HCT116 (cell line): ENCODE measurements at regions not wholly inside any gene's neighbourhood (a gene's known extent, or its start where the extent isn't known, plus 50 kb on each side); places are given as distances from the start of the nearest gene placed in this dataset.

Experiments used
- ATAC-seq: fragments of 200-7000 bp; cut with Tn5 transposase; 2 replicates; pipeline ENCODE4 v1.9.1; 2020; ENCODE audit warnings: mild to moderate bottlenecking, moderate library complexity
- BruUV-seq: library from RNA; stranded (reverse); fragments of 400-500 nt; replicated peaks from 2 replicates; lab custom pipeline; 2021; lab: Mats Ljungman, UMichigan
- CTCF ChIA-PET: fragments of 300-600 bp; sonication (Branson Sonifier 250); formaldehyde crosslinking; loops from one replicate; lab custom pipeline; 2021; ENCODE audit warnings: antibody characterized with exemption; lab: Charles Lee
- POLR2A ChIA-PET: fragments of 300-600, 350-600 bp; sonication (Branson Sonifier 250); formaldehyde crosslinking; loops from one replicate; lab custom pipeline; 2021; ENCODE audit warnings: antibody characterized with exemption; lab: Charles Lee
- RAD21 ChIA-PET, 2 experiments: fragments of 300-600 bp; sonication (Branson Sonifier 250); formaldehyde crosslinking; loops; one replicate each; lab custom pipeline; 2023; ENCODE audit warnings: low total read pairs in 2 of 2; ENCODE audit not compliant: uncharacterized antibody in 2 of 2, unreplicated experiment in 2 of 2, low non-redundant PET in 1 of 2; lab: Charles Lee
- DNase-seq: peaks from one replicate; pipeline ENCODE4 v3.0.0-alpha.2; 2010; ENCODE audit warnings: low read depth, low spot score
- H2AFZ ChIP-seq: fragments of 200-600 bp; shearing (Covaris generic), sonication (generic); 2 replicates; pipeline ENCODE4 v1.6.1; 2017; ENCODE audit warnings: low read depth, mixed run types, mixed read lengths, antibody characterized with exemption, low read length; ENCODE audit not compliant: poor library complexity, severe bottlenecking
- H3K27ac ChIP-seq: 2 replicates; pipeline ENCODE4 v1.5.1; 2012; ENCODE audit warnings: low read depth, low read length
- H3K27me3 ChIP-seq: fragments of 200-600 bp; sonication (generic); 2 replicates; pipeline ENCODE4 v1.6.1; 2016; ENCODE audit warnings: mixed run types, low read length, mixed read lengths; ENCODE audit not compliant: insufficient read depth
- H3K36me3 ChIP-seq, 2 experiments: fragments of 200-500 bp in 1 of 2; fragments of 200-600 bp in 1 of 2; sonication (Bioruptor generic) in 1 of 2; sonication (generic) in 1 of 2; 2 replicates each; pipeline versions ENCODE4 v1.5.1 to v1.6.1; 2014 to 2016; ENCODE audit warnings: low read length in 2 of 2, inconsistent platforms in 1 of 2, mixed read lengths in 1 of 2, mixed run types in 1 of 2; ENCODE audit not compliant: insufficient read depth in 2 of 2, control insufficient read depth in 1 of 2
- H3K4me1 ChIP-seq, 2 experiments: fragments of 200-600 bp in 1 of 2; sonication (generic) in 1 of 2; 2 replicates each; pipeline versions ENCODE4 v1.5.1 to v1.6.1; 2012 to 2017; ENCODE audit warnings: low read length in 2 of 2, inconsistent platforms in 1 of 2, mild to moderate bottlenecking in 1 of 2, mixed read lengths in 1 of 2, mixed run types in 1 of 2, moderate library complexity in 1 of 2; ENCODE audit not compliant: insufficient read depth in 2 of 2, control insufficient read depth in 1 of 2
- H3K4me2 ChIP-seq: fragments of 200-600 bp; sonication (generic); 2 replicates; pipeline ENCODE4 v1.6.1; 2017; ENCODE audit warnings: mixed run types, low read length, mixed read lengths
- H3K4me3 ChIP-seq, 2 experiments: fragments of 200-600 bp in 1 of 2; sonication (generic) in 1 of 2; replicated peaks in 1 of 2; 2 replicates each; pipeline ENCODE4 v1.5.1; 2011 to 2016; ENCODE audit warnings: low read length in 2 of 2, control low read depth in 1 of 2, low read depth in 1 of 2, mild to moderate bottlenecking in 1 of 2, mixed read lengths in 1 of 2, mixed run types in 1 of 2
- H3K79me2 ChIP-seq: fragments of 200-600 bp; sonication (generic); 2 replicates; pipeline ENCODE4 v1.6.1; 2017; ENCODE audit warnings: mild to moderate bottlenecking, mixed run types, low read length, moderate library complexity, mixed read lengths; ENCODE audit not compliant: insufficient read depth
- H3K9ac ChIP-seq: fragments of 200-600 bp; sonication (generic); 2 replicates; pipeline ENCODE4 v1.6.1; 2016; ENCODE audit warnings: low read length, mixed read lengths
- H3K9me2 ChIP-seq: fragments of 200-600 bp; sonication (generic), shearing (Covaris generic); 2 replicates; pipeline ENCODE4 v1.6.1; 2017; ENCODE audit warnings: mixed run types, mild to moderate bottlenecking, moderate library complexity; ENCODE audit not compliant: insufficient read depth
- H3K9me3 ChIP-seq, 2 experiments: fragments of 200-500 bp in 1 of 2; fragments of 200-600 bp in 1 of 2; sonication (Bioruptor generic) in 1 of 2; sonication (generic) in 1 of 2; 2 replicates each; pipeline ENCODE4 v1.6.1; 2014 to 2017; ENCODE audit warnings: low read length in 2 of 2, mixed read lengths in 2 of 2, inconsistent platforms in 1 of 2, low read depth in 1 of 2, mild to moderate bottlenecking in 1 of 2, mixed run types in 1 of 2, moderate library complexity in 1 of 2; ENCODE audit not compliant: control insufficient read depth in 1 of 2, insufficient read depth in 1 of 2
- H4K20me1 ChIP-seq: fragments of 200-600 bp; sonication (generic), shearing (Covaris generic); 2 replicates; pipeline ENCODE4 v1.6.1; 2017; ENCODE audit warnings: mixed run types, mild to moderate bottlenecking, moderate library complexity; ENCODE audit not compliant: insufficient read depth
- CBX3 ChIP-seq: IDR thresholded peaks from 2 replicates; pipeline ENCODE4 v1.6.1; 2012; ENCODE audit warnings: low read depth
- CEBPB ChIP-seq: IDR thresholded peaks from 2 replicates; pipeline ENCODE4 v1.6.1; 2012; ENCODE audit warnings: low read depth
- ELF1 ChIP-seq: IDR thresholded peaks from 2 replicates; pipeline ENCODE4 v1.6.1; 2012; ENCODE audit warnings: low read depth, borderline replicate concordance
- EZH2 ChIP-seq: fragments of 200-600 bp; sonication (generic); IDR thresholded peaks from 2 replicates; pipeline ENCODE4 v1.6.1; 2017; ENCODE audit warnings: antibody characterized with exemption, mixed run types
- EZH2phosphoT487 ChIP-seq: fragments of 200-600 bp; IDR thresholded peaks from 2 replicates; pipeline ENCODE4 v1.6.1; 2018; ENCODE audit warnings: antibody characterized with exemption, borderline replicate concordance
- FOSL1 ChIP-seq: IDR thresholded peaks from 2 replicates; pipeline ENCODE4 v1.6.1; 2012; ENCODE audit warnings: low read depth
- POLR2A ChIP-seq: IDR thresholded peaks from 2 replicates; pipeline ENCODE4 v1.7.0; 2011; ENCODE audit warnings: borderline replicate concordance; ENCODE audit not compliant: insufficient read depth, insufficient read length; ENCODE audit errors: extremely low read depth
- SP1 ChIP-seq: IDR thresholded peaks from 2 replicates; pipeline ENCODE4 v1.6.1; 2012; ENCODE audit warnings: low read depth
- SRF ChIP-seq: IDR thresholded peaks from 2 replicates; pipeline ENCODE4 v1.6.1; 2012; ENCODE audit warnings: low read depth
- TCF7L2 ChIP-seq: IDR thresholded peaks from 2 replicates; pipeline ENCODE4 v1.7.0; 2011; ENCODE audit warnings: borderline replicate concordance, inconsistent platforms; ENCODE audit not compliant: insufficient read depth, insufficient read length; ENCODE audit errors: extremely low read depth
- YY1 ChIP-seq: IDR thresholded peaks from 2 replicates; pipeline ENCODE4 v1.6.1; 2011; ENCODE audit warnings: low read length, low read depth, moderate library complexity, mild to moderate bottlenecking; ENCODE audit not compliant: insufficient replicate concordance; ENCODE audit errors: extremely low read depth
- intact Hi-C: fragments of 100-400 bp; cut with micrococcal nuclease; formaldehyde crosslinking; loops from 2 replicates; pipeline ENCODE4 v1.10.0; 2022
- TF ChIP-seq, protein P1 (sequence below), 3 experiments: fragments of 200-600 bp in 1 of 3; sonication (generic) in 1 of 3; IDR thresholded peaks in 2 of 3; conservative IDR thresholded peaks in 1 of 3; 2 replicates each; pipeline ENCODE4 v1.5.1; 2012 to 2017; ENCODE audit warnings: low read depth in 2 of 3, low read length in 2 of 3, antibody characterized with exemption in 1 of 3, borderline replicate concordance in 1 of 3, control low read depth in 1 of 3, mild to moderate bottlenecking in 1 of 3, mixed read lengths in 1 of 3, mixed run types in 1 of 3, moderate library complexity in 1 of 3; ENCODE audit not compliant: insufficient read depth in 1 of 3
- TF ChIP-seq, protein P2 (sequence below): IDR thresholded peaks from 2 replicates; pipeline ENCODE4 v1.6.1; 2012; ENCODE audit warnings: low read depth
- TF ChIP-seq, protein P3 (sequence below): IDR thresholded peaks from 2 replicates; pipeline ENCODE4 v1.6.1; 2011; ENCODE audit warnings: mild to moderate bottlenecking, low read length, moderate library complexity; ENCODE audit not compliant: insufficient replicate concordance; ENCODE audit errors: extremely low read depth

DNA sequence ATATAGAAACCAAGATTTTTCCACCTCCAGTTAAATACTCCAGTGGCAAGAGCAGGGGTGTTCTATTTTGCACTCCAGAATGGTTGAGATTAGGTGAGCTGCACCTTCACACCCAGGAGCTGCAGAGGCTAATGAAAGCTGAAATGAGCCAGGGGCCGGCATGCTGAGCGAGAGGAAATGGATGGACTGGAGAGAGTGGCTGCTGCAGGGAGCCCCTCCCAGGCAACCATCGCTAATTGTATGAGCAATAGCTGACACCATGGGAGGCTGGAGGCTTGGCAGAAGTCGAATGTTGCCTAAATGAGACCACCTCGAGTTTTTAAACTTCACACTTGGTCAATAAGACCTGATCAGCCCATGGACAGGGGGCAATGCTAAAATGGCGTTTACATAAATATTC, 301.8 kb upstream of the TMPO start:
- BruUV-seq: no TSS peak
- no peak overlapping the region for H3K4me2 ChIP-seq
- no peaks in the 10 kb centered on the region for H3K9me2 ChIP-seq
- ChIA-PET POLR2A (no interaction called here), CTCF (no interaction called here), RAD21 (no interaction called here)
- DNase-seq (no peak), ATAC-seq (no peak)
- no peak overlapping the region for H3K9ac ChIP-seq
- no peaks in the 10 kb centered on the region for H3K9me3 ChIP-seq
- H2AFZ ChIP-seq: no peak overlapping the region
- peaks cover 8% of the 10 kb centered on the region; the same call in 1 of the 2 replicates for H3K27me3 ChIP-seq
- TF ChIP-seq EZH2 (no peak), CBX3 (no peak)
- no peaks in the 10 kb centered on the region for H3K4me1 ChIP-seq
- no peaks in the 10 kb centered on the region for H3K79me2 ChIP-seq
- intact Hi-C loops: no loop called here
- H3K27ac ChIP-seq: no peak overlapping the region
- H3K36me3 ChIP-seq: no peaks in the 10 kb centered on the region
- H4K20me1 ChIP-seq: no peaks in the 10 kb centered on the region
- H3K4me3 ChIP-seq: no peak overlapping the region

DNA sequence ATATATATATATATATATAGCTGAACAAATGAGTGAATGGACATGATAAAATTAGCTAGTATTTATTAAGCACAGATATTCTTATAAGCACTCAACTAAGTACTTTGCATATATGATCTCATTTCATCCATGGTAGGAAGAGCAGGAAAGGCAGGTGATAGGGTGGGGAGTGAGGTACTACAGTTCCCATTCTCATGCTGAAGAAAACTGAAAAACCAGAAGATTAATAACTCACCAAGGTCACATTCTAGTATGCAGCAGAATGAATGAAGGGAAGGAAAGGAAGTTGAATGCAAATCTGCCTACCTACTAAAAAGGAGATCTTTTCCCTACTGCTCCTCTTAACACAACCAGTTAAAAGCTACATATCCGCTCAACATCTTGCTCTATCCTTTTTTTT, 298.1 kb upstream of the TMPO start:
- POLR2A ChIA-PET: no interaction called here
- no peak for DNase-seq
- no peak for TF ChIP-seq SRF
- no peak for TF ChIP-seq TCF7L2
- no peak for TF ChIP-seq YY1
- no peak for TF ChIP-seq POLR2A
- no peak for TF ChIP-seq CEBPB
- TF ChIP-seq, protein P1, sequence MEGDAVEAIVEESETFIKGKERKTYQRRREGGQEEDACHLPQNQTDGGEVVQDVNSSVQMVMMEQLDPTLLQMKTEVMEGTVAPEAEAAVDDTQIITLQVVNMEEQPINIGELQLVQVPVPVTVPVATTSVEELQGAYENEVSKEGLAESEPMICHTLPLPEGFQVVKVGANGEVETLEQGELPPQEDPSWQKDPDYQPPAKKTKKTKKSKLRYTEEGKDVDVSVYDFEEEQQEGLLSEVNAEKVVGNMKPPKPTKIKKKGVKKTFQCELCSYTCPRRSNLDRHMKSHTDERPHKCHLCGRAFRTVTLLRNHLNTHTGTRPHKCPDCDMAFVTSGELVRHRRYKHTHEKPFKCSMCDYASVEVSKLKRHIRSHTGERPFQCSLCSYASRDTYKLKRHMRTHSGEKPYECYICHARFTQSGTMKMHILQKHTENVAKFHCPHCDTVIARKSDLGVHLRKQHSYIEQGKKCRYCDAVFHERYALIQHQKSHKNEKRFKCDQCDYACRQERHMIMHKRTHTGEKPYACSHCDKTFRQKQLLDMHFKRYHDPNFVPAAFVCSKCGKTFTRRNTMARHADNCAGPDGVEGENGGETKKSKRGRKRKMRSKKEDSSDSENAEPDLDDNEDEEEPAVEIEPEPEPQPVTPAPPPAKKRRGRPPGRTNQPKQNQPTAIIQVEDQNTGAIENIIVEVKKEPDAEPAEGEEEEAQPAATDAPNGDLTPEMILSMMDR (IDR thresholded peaks at IDR 0.05 in 2 of 3, conservative IDR thresholded peaks at IDR 0.05 in 1 of 3; ENCODE audit: borderline replicate concordance in 1 of 3, insufficient read depth in 1 of 3, low read depth in 2 of 3, low read length in 2 of 3): no peak
- TF ChIP-seq, protein P2, sequence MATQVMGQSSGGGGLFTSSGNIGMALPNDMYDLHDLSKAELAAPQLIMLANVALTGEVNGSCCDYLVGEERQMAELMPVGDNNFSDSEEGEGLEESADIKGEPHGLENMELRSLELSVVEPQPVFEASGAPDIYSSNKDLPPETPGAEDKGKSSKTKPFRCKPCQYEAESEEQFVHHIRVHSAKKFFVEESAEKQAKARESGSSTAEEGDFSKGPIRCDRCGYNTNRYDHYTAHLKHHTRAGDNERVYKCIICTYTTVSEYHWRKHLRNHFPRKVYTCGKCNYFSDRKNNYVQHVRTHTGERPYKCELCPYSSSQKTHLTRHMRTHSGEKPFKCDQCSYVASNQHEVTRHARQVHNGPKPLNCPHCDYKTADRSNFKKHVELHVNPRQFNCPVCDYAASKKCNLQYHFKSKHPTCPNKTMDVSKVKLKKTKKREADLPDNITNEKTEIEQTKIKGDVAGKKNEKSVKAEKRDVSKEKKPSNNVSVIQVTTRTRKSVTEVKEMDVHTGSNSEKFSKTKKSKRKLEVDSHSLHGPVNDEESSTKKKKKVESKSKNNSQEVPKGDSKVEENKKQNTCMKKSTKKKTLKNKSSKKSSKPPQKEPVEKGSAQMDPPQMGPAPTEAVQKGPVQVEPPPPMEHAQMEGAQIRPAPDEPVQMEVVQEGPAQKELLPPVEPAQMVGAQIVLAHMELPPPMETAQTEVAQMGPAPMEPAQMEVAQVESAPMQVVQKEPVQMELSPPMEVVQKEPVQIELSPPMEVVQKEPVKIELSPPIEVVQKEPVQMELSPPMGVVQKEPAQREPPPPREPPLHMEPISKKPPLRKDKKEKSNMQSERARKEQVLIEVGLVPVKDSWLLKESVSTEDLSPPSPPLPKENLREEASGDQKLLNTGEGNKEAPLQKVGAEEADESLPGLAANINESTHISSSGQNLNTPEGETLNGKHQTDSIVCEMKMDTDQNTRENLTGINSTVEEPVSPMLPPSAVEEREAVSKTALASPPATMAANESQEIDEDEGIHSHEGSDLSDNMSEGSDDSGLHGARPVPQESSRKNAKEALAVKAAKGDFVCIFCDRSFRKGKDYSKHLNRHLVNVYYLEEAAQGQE: no peak
- TF ChIP-seq EZH2phosphoT487: no peak
- TF ChIP-seq, protein P3, sequence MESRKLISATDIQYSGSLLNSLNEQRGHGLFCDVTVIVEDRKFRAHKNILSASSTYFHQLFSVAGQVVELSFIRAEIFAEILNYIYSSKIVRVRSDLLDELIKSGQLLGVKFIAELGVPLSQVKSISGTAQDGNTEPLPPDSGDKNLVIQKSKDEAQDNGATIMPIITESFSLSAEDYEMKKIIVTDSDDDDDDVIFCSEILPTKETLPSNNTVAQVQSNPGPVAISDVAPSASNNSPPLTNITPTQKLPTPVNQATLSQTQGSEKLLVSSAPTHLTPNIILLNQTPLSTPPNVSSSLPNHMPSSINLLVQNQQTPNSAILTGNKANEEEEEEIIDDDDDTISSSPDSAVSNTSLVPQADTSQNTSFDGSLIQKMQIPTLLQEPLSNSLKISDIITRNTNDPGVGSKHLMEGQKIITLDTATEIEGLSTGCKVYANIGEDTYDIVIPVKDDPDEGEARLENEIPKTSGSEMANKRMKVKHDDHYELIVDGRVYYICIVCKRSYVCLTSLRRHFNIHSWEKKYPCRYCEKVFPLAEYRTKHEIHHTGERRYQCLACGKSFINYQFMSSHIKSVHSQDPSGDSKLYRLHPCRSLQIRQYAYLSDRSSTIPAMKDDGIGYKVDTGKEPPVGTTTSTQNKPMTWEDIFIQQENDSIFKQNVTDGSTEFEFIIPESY: no peak
- no peak for TF ChIP-seq FOSL1
- no peak for TF ChIP-seq EZH2
- TF ChIP-seq SP1: no peak
- TF ChIP-seq ELF1: no peak

More for the DNA sequence above, 298.1 kb upstream of the TMPO start:
- Histone ChIP-seq H3K27me3 (peaks cover 44% of the 10 kb centered on the region), H3K27ac (no peak overlapping the region), H2AFZ (no peak overlapping the region), H3K79me2 (no peaks in the 10 kb centered on the region), H4K20me1 (no peaks in the 10 kb centered on the region), H3K9ac (no peak overlapping the region), H3K9me2 (no peaks in the 10 kb centered on the region), H3K36me3 (no peaks in the 10 kb centered on the region), H3K4me3 (no peak overlapping the region), H3K4me2 (no peak overlapping the region), H3K4me1 (no peaks in the 10 kb centered on the region), H3K9me3 (no peaks in the 10 kb centered on the region)
- no TSS peak for BruUV-seq
- ATAC-seq: no peak
- intact Hi-C loops: no loop called here
- CTCF ChIA-PET: no interaction called here
- RAD21 ChIA-PET: no interaction called here
